ENCODE measurements at regions not wholly inside any gene's neighbourhood (a gene's known extent, or its start where the extent isn't known, plus 50 kb on each side); places are given as distances from the start of the nearest gene placed in this dataset.

DNA sequence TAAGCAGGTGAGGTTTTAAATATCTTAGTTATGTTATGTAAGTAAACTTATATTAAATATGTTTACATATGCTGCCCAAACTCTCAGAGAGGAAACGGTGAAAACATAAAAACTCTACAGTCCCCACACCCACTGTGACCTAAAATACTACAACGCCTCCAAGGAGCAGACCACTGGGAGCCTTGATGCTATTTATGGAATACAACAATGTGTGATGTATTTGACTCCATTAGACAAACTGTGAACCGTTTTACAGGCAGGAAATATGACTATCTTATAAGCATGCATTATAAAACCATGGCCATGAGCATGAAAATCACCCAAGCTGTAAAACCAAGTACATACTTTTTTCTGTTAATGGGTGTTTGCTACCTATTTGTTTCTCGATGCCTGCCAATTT is 379.5 kb upstream of the TBL1XR1 start:
- Histone ChIP-seq H3K27ac (ENCODE audit: low read length) (no peak overlapping the region), H3K36me3 (ENCODE audit: insufficient read depth, low read length) (no peaks in the 10 kb centered on the region), H3K27me3 (ENCODE audit: insufficient read depth, low read depth, low read length) (no peaks in the 10 kb centered on the region), H3K9me3 (ENCODE audit: low read length) (no peaks in the 10 kb centered on the region), H4K20me1 (ENCODE audit: insufficient read depth) (no peaks in the 10 kb centered on the region), H3K79me2 (replicated peaks; ENCODE audit: insufficient read depth, low read length) (no peaks in the 10 kb centered on the region), H3K9me2 (ENCODE audit: insufficient read depth, low read length) (no peaks in the 10 kb centered on the region), H3K4me3 (ENCODE audit: low read length) (no peak overlapping the region), H3K4me2 (ENCODE audit: low read length) (no peak overlapping the region), H2AFZ (ENCODE audit: low read depth, low read length) (no peak overlapping the region), H3K9ac (ENCODE audit: low read length) (no peak overlapping the region), H3F3A (ENCODE audit: insufficient read depth, low read length, poor library complexity, severe bottlenecking) (no peaks in the 10 kb centered on the region)
- no peak for TF ChIP-seq CTCF (IDR thresholded peaks at IDR 0.05; ENCODE audit: poor library complexity, severe bottlenecking)
- TF ChIP-seq TAF1 (IDR thresholded peaks at IDR 0.05; ENCODE audit: low read depth): no peak
- TF ChIP-seq MXI1 (conservative IDR thresholded peaks at IDR 0.05; ENCODE audit: poor library complexity, severe bottlenecking): no peak
- no peak for TF ChIP-seq EP300 (conservative IDR thresholded peaks at IDR 0.05; ENCODE audit: poor library complexity, severe bottlenecking)
- no peak for TF ChIP-seq SMC3 (conservative IDR thresholded peaks at IDR 0.05; ENCODE audit: poor library complexity)
- no peak for TF ChIP-seq EZH2 (IDR thresholded peaks at IDR 0.05; ENCODE audit: borderline replicate concordance, insufficient read depth, low read length, poor library complexity, severe bottlenecking)
- TF ChIP-seq REST (IDR thresholded peaks at IDR 0.05; ENCODE audit: borderline replicate concordance): no peak
- TF ChIP-seq POLR2AphosphoS5 (IDR thresholded peaks at IDR 0.05): no peak
- no peak for TF ChIP-seq RAD21 (conservative IDR thresholded peaks at IDR 0.05)

DNA sequence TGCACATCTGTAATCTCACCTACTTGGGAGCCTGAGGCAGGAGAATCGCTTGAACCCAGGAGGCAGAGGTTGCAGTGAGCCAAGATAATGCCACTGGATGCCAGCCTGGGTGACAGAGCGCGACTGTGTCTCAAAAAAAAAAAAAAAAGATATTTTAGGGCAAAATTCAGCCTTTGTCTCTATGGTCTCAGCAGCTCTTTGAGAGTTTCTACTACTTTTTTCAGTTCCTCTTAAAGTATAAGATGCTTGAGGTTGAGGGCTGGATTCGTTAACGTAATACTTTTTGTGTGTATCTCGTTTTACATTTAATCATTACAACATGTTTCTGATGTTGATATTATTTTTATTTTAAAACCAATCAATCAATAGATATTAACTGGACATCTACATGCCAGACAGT is 381.2 kb upstream of the TBL1XR1 start:
- Histone ChIP-seq H3K4me2 (ENCODE audit: low read length) (no peak overlapping the region), H4K20me1 (ENCODE audit: insufficient read depth) (no peaks in the 10 kb centered on the region), H3F3A (ENCODE audit: insufficient read depth, low read length, poor library complexity, severe bottlenecking) (no peaks in the 10 kb centered on the region), H3K79me2 (replicated peaks; ENCODE audit: insufficient read depth, low read length) (no peaks in the 10 kb centered on the region), H2AFZ (ENCODE audit: low read depth, low read length) (no peak overlapping the region), H3K9me3 (ENCODE audit: low read length) (no peaks in the 10 kb centered on the region), H3K36me3 (ENCODE audit: insufficient read depth, low read length) (no peaks in the 10 kb centered on the region), H3K9me2 (ENCODE audit: insufficient read depth, low read length) (no peaks in the 10 kb centered on the region), H3K27me3 (ENCODE audit: insufficient read depth, low read depth, low read length) (no peaks in the 10 kb centered on the region), H3K27ac (ENCODE audit: low read length) (no peak overlapping the region), H3K9ac (ENCODE audit: low read length) (no peak overlapping the region), H3K4me3 (ENCODE audit: low read length) (no peak overlapping the region)
- TF ChIP-seq POLR2AphosphoS5 (IDR thresholded peaks at IDR 0.05) (no peak), EP300 (conservative IDR thresholded peaks at IDR 0.05; ENCODE audit: poor library complexity, severe bottlenecking) (no peak), RAD21 (conservative IDR thresholded peaks at IDR 0.05) (no peak), TAF1 (IDR thresholded peaks at IDR 0.05; ENCODE audit: low read depth) (no peak), CTCF (IDR thresholded peaks at IDR 0.05; ENCODE audit: poor library complexity, severe bottlenecking) (no peak), EZH2 (IDR thresholded peaks at IDR 0.05; ENCODE audit: borderline replicate concordance, insufficient read depth, low read length, poor library complexity, severe bottlenecking) (no peak), REST (IDR thresholded peaks at IDR 0.05; ENCODE audit: borderline replicate concordance) (no peak), SMC3 (conservative IDR thresholded peaks at IDR 0.05; ENCODE audit: poor library complexity) (no peak), MXI1 (conservative IDR thresholded peaks at IDR 0.05; ENCODE audit: poor library complexity, severe bottlenecking) (no peak)

Data from neural cell (in vitro differentiated cells).